ENCODE measurements at regions not wholly inside any gene's neighbourhood (a gene's known extent, or its start where the extent isn't known, plus 50 kb on each side); places are given as distances from the start of the nearest gene placed in this dataset.
A peak's percentile ranks its signal among the peaks of the same experiment; 100 is the strongest.

- Histone ChIP-seq H3K9me3 (replicated peaks; ENCODE audit: control insufficient read depth, insufficient read depth, low read depth, low read length) (no peaks in the 10 kb centered on the region), H3K4me1 (replicated peaks in 1 of 2; ENCODE audit: control insufficient read depth in 2 of 2, insufficient read depth in 2 of 2, low read length in 2 of 2) (no peaks in the 10 kb centered on the region), H3K36me3 (ENCODE audit: control insufficient read depth, insufficient read depth, low read length) (no peaks in the 10 kb centered on the region), H3K27ac (ENCODE audit: extremely low read depth, low read depth, low read length) (no peak overlapping the region), H3K4me3 (no peak overlapping the region), H2AFZ (ENCODE audit: low read depth, low read length) (no peak overlapping the region), H3K27me3 (ENCODE audit: control insufficient read depth in 2 of 2, insufficient read depth in 2 of 2, low read length in 2 of 2) (no peaks in the 10 kb centered on the region; a peak in 1 of 5 replicates), H3K4me2 (ENCODE audit: insufficient read depth, low read length) (no peak overlapping the region), H3K9me1 (ENCODE audit: control insufficient read depth, insufficient read depth, low read length) (no peaks in the 10 kb centered on the region), H3K79me2 (ENCODE audit: control insufficient read depth, insufficient read depth, low read length) (no peaks in the 10 kb centered on the region), H3K9ac (ENCODE audit: insufficient read depth in 1 of 2, low read depth in 2 of 2, low read length in 2 of 2) (no peak overlapping the region), H4K20me1 (replicated peaks; ENCODE audit: control insufficient read depth, insufficient read depth, low read length) (no peaks in the 10 kb centered on the region)
- no TSS peak for BruUV-seq (replicated peaks)
- intact Hi-C loops (cut with micrococcal nuclease) (no loop called here), in situ Hi-C loops (cut with MboI) (no loop called here)
- POLR2A ChIA-PET, result no interaction called here
- 0% methylated on average over 1 of the region's 1 CpG for WGBS (ENCODE audit: insufficient coverage, low coverage, missing lambda C conversion rate)
- DNase-seq (ENCODE audit: extremely low read depth in 1 of 4, low spot score in 3 of 4) (no peak), FAIRE-seq (no peak), ATAC-seq (no peak)
- CTCF ChIA-PET (ENCODE audit: low intra/inter-chr PET ratio), result no interaction called here
- TF ChIP-seq PTRF (tag; IDR thresholded peaks at IDR 0.05) (no peak), ZNF175 (CRISPR knock-in tag; IDR thresholded peaks at IDR 0.05; ENCODE audit: low read depth) (0 out of 2 replicates have a peak, but pooled peaks have one; percentile 3)
These were observed 120.2 kb upstream of the ODAD2 start for GRCh38 chr10:28118985-28119628.

GRCh38 chr10:28113202-28113601 is 114.3 kb upstream of the ODAD2 start:
- Histone ChIP-seq H3K27me3 (ENCODE audit: control insufficient read depth in 2 of 2, insufficient read depth in 2 of 2, low read length in 2 of 2) (no peaks in the 10 kb centered on the region; a peak in 1 of 5 replicates), H3K4me3 (no peak overlapping the region), H3K4me1 (replicated peaks in 1 of 2; ENCODE audit: control insufficient read depth in 2 of 2, insufficient read depth in 2 of 2, low read length in 2 of 2) (no peaks in the 10 kb centered on the region), H3K9me3 (replicated peaks; ENCODE audit: control insufficient read depth, insufficient read depth, low read depth, low read length) (no peaks in the 10 kb centered on the region), H3K79me2 (ENCODE audit: control insufficient read depth, insufficient read depth, low read length) (no peaks in the 10 kb centered on the region), H3K27ac (ENCODE audit: extremely low read depth, low read depth, low read length) (no peak overlapping the region), H3K9me1 (ENCODE audit: control insufficient read depth, insufficient read depth, low read length) (no peaks in the 10 kb centered on the region), H3K9ac (ENCODE audit: insufficient read depth in 1 of 2, low read depth in 2 of 2, low read length in 2 of 2) (no peak overlapping the region), H2AFZ (ENCODE audit: low read depth, low read length) (no peak overlapping the region), H4K20me1 (replicated peaks; ENCODE audit: control insufficient read depth, insufficient read depth, low read length) (no peaks in the 10 kb centered on the region), H3K36me3 (ENCODE audit: control insufficient read depth, insufficient read depth, low read length) (no peaks in the 10 kb centered on the region), H3K4me2 (ENCODE audit: insufficient read depth, low read length) (no peak overlapping the region)
- BruUV-seq (replicated peaks), result no TSS peak
- ATAC-seq (no peak), FAIRE-seq (no peak), DNase-seq (ENCODE audit: extremely low read depth in 1 of 4, low spot score in 3 of 4) (no peak)
- intact Hi-C loops (cut with micrococcal nuclease), result no loop called here
- WGBS (ENCODE audit: insufficient coverage, low coverage, missing lambda C conversion rate), result 0% methylated on average over 3 of the region's 3 CpGs
- in situ Hi-C loops (cut with MboI), result no loop called here
- ChIA-PET POLR2A (no interaction called here), CTCF (ENCODE audit: low intra/inter-chr PET ratio) (no interaction called here)
- TF ChIP-seq ZNF174 (CRISPR knock-in tag; IDR thresholded peaks at IDR 0.05) (no peak), MCM7 (IDR thresholded peaks at IDR 0.05) (no peak), NR2F6 (CRISPR knock-in tag; IDR thresholded peaks at IDR 0.05) (no peak)
